ENCODE measurements at regions not wholly inside any gene's neighbourhood (a gene's known extent, or its start where the extent isn't known, plus 50 kb on each side); places are given as distances from the start of the nearest gene placed in this dataset.

DNA sequence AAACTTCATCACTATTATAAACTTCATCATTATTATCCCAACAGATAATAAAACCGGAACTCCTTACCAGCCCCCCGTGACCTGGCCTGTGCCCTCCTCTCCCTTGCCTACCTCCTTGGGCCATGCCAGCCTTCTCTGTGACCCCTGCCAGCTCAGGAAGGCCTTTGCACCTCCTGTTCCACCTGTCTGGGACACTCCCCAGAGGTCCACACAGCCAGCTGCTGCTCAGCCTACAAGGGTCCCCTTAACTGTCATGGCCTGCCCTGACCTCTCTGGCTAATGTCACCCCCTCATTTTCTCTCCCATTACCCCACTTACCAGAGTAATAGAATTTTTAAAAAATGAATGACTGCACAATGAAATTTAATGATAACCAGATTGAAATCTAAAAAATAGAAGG is 121.0 kb downstream of the NCOR2 start:
- Histone ChIP-seq H2AFZ (ENCODE audit: low read length) (no peak overlapping the region), H3K4me1 (ENCODE audit: low read length) (no peaks in the 10 kb centered on the region), H3K9me2 (replicated peaks; ENCODE audit: insufficient read depth, low read length) (no peaks in the 10 kb centered on the region), H3K4me3 (ENCODE audit: low read length) (no peak overlapping the region), H3K79me2 (ENCODE audit: low read length) (peaks cover 7% of the 10 kb centered on the region), H3K27me3 (ENCODE audit: low read length) (no peaks in the 10 kb centered on the region), H3K27ac (ENCODE audit: low read length) (no peak overlapping the region), H3K4me2 (ENCODE audit: low read depth, low read length, poor library complexity, severe bottlenecking) (no peak overlapping the region), H3K9me3 (ENCODE audit: low read length) (no peaks in the 10 kb centered on the region), H4K20me1 (ENCODE audit: insufficient read depth, low read depth, low read length) (peaks cover 6% of the 10 kb centered on the region; the same call in 1 of the 2 replicates), H3K9ac (ENCODE audit: low read length) (no peak overlapping the region), H3K36me3 (ENCODE audit: insufficient read depth, low read length) (peaks cover 8% of the 10 kb centered on the region; the same call in 1 of the 2 replicates)
- DNase-seq = no peak

- Histone ChIP-seq H3K4me2 (ENCODE audit: low read depth, low read length, poor library complexity, severe bottlenecking) (no peak overlapping the region), H3K79me2 (ENCODE audit: low read length) (peaks cover 9% of the 10 kb centered on the region), H3K36me3 (ENCODE audit: insufficient read depth, low read length) (peaks cover 8% of the 10 kb centered on the region; the same call in 1 of the 2 replicates), H4K20me1 (ENCODE audit: insufficient read depth, low read depth, low read length) (peaks cover 6% of the 10 kb centered on the region; the same call in 1 of the 2 replicates), H3K4me3 (ENCODE audit: low read length) (no peak overlapping the region), H3K9me2 (replicated peaks; ENCODE audit: insufficient read depth, low read length) (no peaks in the 10 kb centered on the region), H2AFZ (ENCODE audit: low read length) (no peak overlapping the region), H3K27me3 (ENCODE audit: low read length) (no peaks in the 10 kb centered on the region), H3K9ac (ENCODE audit: low read length) (no peak overlapping the region), H3K9me3 (ENCODE audit: low read length) (no peaks in the 10 kb centered on the region), H3K4me1 (ENCODE audit: low read length) (no peaks in the 10 kb centered on the region), H3K27ac (ENCODE audit: low read length) (no peak overlapping the region)
- DNase-seq = no peak
Observed at GRCh38 chr12:124445826-124446225, 121.6 kb downstream of the NCOR2 start.

- no peak for DNase-seq
- no peak overlapping the region for H3K27ac ChIP-seq (ENCODE audit: low read length)
- no peak overlapping the region for H3K4me2 ChIP-seq (ENCODE audit: low read depth, low read length, poor library complexity, severe bottlenecking)
- H3K79me2 ChIP-seq (ENCODE audit: low read length) = peaks cover 10% of the 10 kb centered on the region
- H3K9me3 ChIP-seq (ENCODE audit: low read length) = no peaks in the 10 kb centered on the region
- no peak overlapping the region for H2AFZ ChIP-seq (ENCODE audit: low read length)
- H3K27me3 ChIP-seq (ENCODE audit: low read length) = no peaks in the 10 kb centered on the region
- H3K9me2 ChIP-seq (replicated peaks; ENCODE audit: insufficient read depth, low read length) = no peaks in the 10 kb centered on the region
- no peak overlapping the region for H3K4me3 ChIP-seq (ENCODE audit: low read length)
- H3K36me3 ChIP-seq (ENCODE audit: insufficient read depth, low read length) = peaks cover 8% of the 10 kb centered on the region; the same call in 1 of the 2 replicates
- no peaks in the 10 kb centered on the region for H3K4me1 ChIP-seq (ENCODE audit: low read length)
- H3K9ac ChIP-seq (ENCODE audit: low read length) = no peak overlapping the region
- peaks cover 9% of the 10 kb centered on the region; the same call in 1 of the 2 replicates for H4K20me1 ChIP-seq (ENCODE audit: insufficient read depth, low read depth, low read length)
Observed at GRCh38 chr12:124445121-124445718, 122.2 kb downstream of the NCOR2 start.

GRCh38 chr12:124443931-124444712 is 123.3 kb downstream of the NCOR2 start:
- Histone ChIP-seq H3K9me2 (replicated peaks; ENCODE audit: insufficient read depth, low read length) (no peaks in the 10 kb centered on the region), H3K36me3 (ENCODE audit: insufficient read depth, low read length) (peaks cover 8% of the 10 kb centered on the region; the same call in 1 of the 2 replicates)

DNA sequence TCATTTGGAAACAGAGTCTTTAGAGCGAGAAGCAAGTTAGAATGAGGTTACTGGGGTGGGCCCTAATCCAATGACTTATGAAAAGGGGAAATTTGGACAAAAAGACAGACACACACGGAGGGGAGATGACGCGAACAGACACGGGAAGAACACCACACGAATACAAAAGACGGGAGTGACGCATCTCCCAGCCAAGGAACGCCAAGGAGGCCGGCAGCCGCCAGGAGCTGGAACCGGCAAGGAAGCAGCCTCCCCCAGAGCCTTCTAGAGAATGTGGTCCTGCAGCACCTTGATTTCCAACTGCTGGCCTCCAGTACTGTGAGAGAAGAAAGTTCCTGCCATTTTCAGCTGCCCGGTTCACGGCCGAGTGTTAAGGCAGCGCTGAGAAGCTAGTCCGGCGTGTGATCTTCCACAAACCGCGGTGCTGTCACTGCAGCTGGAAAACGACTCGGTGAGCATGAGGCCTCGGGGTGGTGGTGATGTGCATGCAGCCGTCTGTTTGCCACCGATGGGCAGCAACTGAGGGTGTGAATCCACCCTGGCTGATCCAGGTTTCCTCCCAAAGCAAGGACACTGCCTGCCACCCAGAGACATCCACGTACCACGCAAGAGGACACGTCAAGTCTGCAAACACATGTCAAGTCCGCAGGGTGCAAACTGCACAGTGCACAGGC is 124.5 kb downstream of the NCOR2 start:
- Histone ChIP-seq H3K4me2 (ENCODE audit: low read depth, low read length, poor library complexity, severe bottlenecking) (no peak overlapping the region), H3K4me1 (ENCODE audit: low read length) (no peaks in the 10 kb centered on the region), H3K9ac (ENCODE audit: low read length) (no peak overlapping the region), H3K36me3 (ENCODE audit: insufficient read depth, low read length) (peaks cover 8% of the 10 kb centered on the region; the same call in 1 of the 2 replicates), H3K9me2 (replicated peaks; ENCODE audit: insufficient read depth, low read length) (no peaks in the 10 kb centered on the region), H3K79me2 (ENCODE audit: low read length) (peaks cover 9% of the 10 kb centered on the region), H4K20me1 (ENCODE audit: insufficient read depth, low read depth, low read length) (0 out of 2 replicates have a peak, but pooled peaks cover 9% of the 10 kb centered on the region), H3K27ac (ENCODE audit: low read length) (no peak overlapping the region), H3K27me3 (ENCODE audit: low read length) (no peaks in the 10 kb centered on the region), H3K4me3 (ENCODE audit: low read length) (no peak overlapping the region), H2AFZ (ENCODE audit: low read length) (no peak overlapping the region), H3K9me3 (ENCODE audit: low read length) (no peaks in the 10 kb centered on the region)
- DNase-seq = no peak

More at GRCh38 chr12:124443931-124444712, 123.3 kb downstream of the NCOR2 start:
- Histone ChIP-seq H3K79me2 (ENCODE audit: low read length) (peaks cover 9% of the 10 kb centered on the region), H3K27ac (ENCODE audit: low read length) (no peak overlapping the region), H2AFZ (ENCODE audit: low read length) (no peak overlapping the region), H3K9ac (ENCODE audit: low read length) (no peak overlapping the region), H3K4me2 (ENCODE audit: low read depth, low read length, poor library complexity, severe bottlenecking) (no peak overlapping the region), H3K4me1 (ENCODE audit: low read length) (no peaks in the 10 kb centered on the region), H3K27me3 (ENCODE audit: low read length) (no peaks in the 10 kb centered on the region), H4K20me1 (ENCODE audit: insufficient read depth, low read depth, low read length) (peaks cover 9% of the 10 kb centered on the region; the same call in 1 of the 2 replicates), H3K9me3 (ENCODE audit: low read length) (no peaks in the 10 kb centered on the region), H3K4me3 (ENCODE audit: low read length) (no peak overlapping the region)
- no peak for DNase-seq

DNA sequence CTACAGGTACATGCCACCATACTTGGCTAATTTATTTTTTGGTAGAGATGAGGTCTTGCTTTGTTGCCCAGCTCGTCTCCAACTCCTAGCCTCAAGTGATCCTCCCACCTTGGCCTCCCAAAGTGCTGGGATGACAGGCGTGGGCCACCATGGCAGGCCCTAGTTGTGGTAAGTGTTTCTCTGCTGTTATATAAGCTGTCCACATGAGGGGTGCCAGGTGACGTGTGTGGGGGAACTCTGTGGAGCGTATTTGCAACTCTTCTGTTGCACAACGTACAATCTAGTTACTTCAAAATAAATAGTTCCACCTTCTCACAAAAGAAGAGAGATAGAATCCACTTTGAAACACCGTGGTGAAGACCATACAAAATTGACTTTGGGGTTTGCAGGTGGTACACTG is 125.1 kb downstream of the NCOR2 start:
- Histone ChIP-seq H3K4me3 (ENCODE audit: low read length) (no peak overlapping the region), H3K9me2 (replicated peaks; ENCODE audit: insufficient read depth, low read length) (no peaks in the 10 kb centered on the region), H3K4me1 (ENCODE audit: low read length) (no peaks in the 10 kb centered on the region), H4K20me1 (ENCODE audit: insufficient read depth, low read depth, low read length) (0 out of 2 replicates have a peak, but pooled peaks cover 9% of the 10 kb centered on the region), H2AFZ (ENCODE audit: low read length) (no peak overlapping the region), H3K79me2 (ENCODE audit: low read length) (peaks cover 9% of the 10 kb centered on the region), H3K4me2 (ENCODE audit: low read depth, low read length, poor library complexity, severe bottlenecking) (no peak overlapping the region), H3K9me3 (ENCODE audit: low read length) (no peaks in the 10 kb centered on the region), H3K27me3 (ENCODE audit: low read length) (no peaks in the 10 kb centered on the region), H3K27ac (ENCODE audit: low read length) (no peak overlapping the region), H3K9ac (ENCODE audit: low read length) (no peak overlapping the region), H3K36me3 (ENCODE audit: insufficient read depth, low read length) (peaks cover 8% of the 10 kb centered on the region; the same call in 1 of the 2 replicates)
- DNase-seq = no peak

GRCh38 chr12:124441443-124442194 is 125.8 kb downstream of the NCOR2 start:
- Histone ChIP-seq H2AFZ (ENCODE audit: low read length) (no peak overlapping the region), H4K20me1 (ENCODE audit: insufficient read depth, low read depth, low read length) (0 out of 2 replicates have a peak, but pooled peaks cover 9% of the 10 kb centered on the region), H3K9ac (ENCODE audit: low read length) (no peak overlapping the region), H3K4me2 (ENCODE audit: low read depth, low read length, poor library complexity, severe bottlenecking) (no peak overlapping the region), H3K36me3 (ENCODE audit: insufficient read depth, low read length) (peaks cover 4% of the 10 kb centered on the region; the same call in 1 of the 2 replicates), H3K27ac (ENCODE audit: low read length) (no peak overlapping the region), H3K9me3 (ENCODE audit: low read length) (no peaks in the 10 kb centered on the region), H3K27me3 (ENCODE audit: low read length) (no peaks in the 10 kb centered on the region), H3K9me2 (replicated peaks; ENCODE audit: insufficient read depth, low read length) (no peaks in the 10 kb centered on the region), H3K4me1 (ENCODE audit: low read length) (no peaks in the 10 kb centered on the region), H3K79me2 (ENCODE audit: low read length) (peaks cover 9% of the 10 kb centered on the region), H3K4me3 (ENCODE audit: low read length) (no peak overlapping the region)
- DNase-seq = no peak

Data from Karpas-422 (cell line).